OCI-M2 (cell line): ENCODE measurements at regions not wholly inside any gene's neighbourhood (a gene's known extent, or its start where the extent isn't known, plus 50 kb on each side); places are given as distances from the start of the nearest gene placed in this dataset.
"Not testable (repeated sequence)": the region's sequence is repeated elsewhere in the genome, so short reads cannot be mapped to it uniquely, and the experiment has no call there.

Experiments used
- DNase-seq: peaks from one replicate; lab custom pipeline; 2025; ENCODE audit not compliant: unreplicated experiment; lab: John Stamatoyannopoulos, UW

- no peak for DNase-seq
These were observed 171.1 kb downstream of the ZNF621 start for GRCh38 chr3:40695848-40696247.

- DNase-seq = not testable (repeated sequence)
These were observed 173.9 kb downstream of the ZNF621 start for GRCh38 chr3:40698611-40699010.

DNA sequence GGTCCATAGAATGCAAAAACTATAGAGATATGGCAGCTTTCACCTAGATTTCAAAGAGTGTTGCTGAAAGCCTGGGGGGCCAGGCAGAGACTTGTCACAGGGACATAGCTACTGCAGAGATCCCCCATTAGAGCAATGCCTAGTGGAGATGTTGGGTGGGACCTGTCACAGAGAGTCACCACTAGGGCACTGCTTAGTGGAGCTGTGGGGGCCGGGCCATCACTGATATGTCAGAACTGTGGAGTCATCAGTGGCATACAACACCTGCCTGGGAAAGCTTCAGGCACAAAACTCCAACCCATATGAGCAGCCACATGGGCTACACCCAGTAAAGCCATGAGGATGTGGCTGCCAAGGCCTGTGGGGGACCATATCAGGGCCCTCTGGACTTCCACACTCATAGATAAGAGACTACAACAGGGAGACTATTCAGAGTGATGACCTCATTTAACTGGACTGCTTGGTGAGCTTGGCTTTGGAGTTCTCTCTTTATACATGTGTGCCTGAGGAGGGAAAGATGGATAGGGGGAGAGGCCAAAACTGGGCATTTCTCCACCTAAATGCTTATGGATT, 176.3 kb downstream of the ZNF621 start:
- DNase-seq = no peak

GRCh38 chr3:40704224-40704623, 179.5 kb downstream of the ZNF621 start:
- DNase-seq = no peak

DNA sequence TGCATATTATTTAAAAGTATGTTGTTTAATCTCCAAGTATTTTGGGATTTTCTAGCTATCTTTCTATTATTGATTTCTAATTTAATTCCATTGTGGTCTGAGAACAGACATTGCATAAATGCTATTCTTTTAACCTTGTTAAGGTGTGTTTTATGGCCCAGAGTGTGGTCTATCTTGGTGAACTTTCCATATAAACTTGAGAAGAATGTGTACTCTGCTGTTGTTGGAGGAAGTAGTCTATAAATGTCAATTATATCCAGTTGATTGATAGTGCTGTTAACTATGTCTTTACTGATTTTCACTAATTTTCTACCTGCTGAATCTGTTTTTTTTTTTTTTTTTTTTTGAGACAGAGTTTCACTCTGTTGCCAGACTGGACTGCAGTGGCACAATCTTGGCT, 180.9 kb downstream of the ZNF621 start:
- DNase-seq = no peak

GRCh38 chr3:40713306-40713705, 188.5 kb downstream of the ZNF621 start:
- no peak for DNase-seq

DNA sequence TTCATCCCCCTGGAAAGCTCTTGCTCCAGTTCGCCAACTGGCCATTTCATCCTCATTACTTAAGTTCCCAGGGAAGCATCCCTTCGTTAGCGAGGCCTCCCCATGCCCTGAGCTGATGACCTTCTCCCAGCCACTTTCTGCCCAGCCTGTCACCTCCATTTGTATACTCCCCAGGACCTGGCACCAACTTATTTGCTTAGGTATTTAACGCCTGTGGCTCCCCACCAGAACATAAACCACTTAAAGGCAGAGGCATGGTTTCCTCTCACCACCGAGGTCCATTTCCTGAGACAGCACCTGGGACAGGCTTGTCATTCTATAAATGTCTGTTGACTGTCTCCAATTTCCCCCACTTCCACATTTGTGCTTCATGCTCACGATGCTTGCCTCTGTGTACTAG, 189.0 kb downstream of the ZNF621 start:
- DNase-seq = no peak

DNA sequence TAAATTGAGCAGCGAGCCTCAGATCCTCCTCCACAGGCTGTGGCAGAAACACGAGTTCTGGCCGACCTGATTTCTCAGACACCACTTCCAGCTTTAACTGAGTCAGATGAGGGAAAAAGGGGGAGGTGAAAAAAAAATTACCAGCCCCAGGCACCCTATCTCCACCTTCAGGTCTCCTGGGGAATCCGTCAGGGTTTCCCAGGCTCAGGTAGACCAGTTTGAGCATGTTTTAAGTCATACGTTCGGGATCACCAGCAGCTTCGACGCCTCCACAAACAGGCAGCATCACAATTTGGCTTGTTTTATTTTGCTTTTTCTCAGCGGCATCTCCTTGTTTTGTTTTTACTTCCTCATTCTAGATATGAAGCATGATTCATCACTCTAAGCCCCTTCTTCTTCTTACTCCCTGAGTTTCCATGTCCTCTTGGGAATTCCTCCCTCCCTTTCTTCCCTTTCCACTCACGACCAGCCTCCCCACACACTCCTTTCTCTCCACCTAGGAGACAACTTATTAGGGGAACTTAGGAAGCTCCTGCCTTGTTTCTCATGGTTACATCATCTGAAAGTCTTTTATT, 190.1 kb downstream of the ZNF621 start:
- DNase-seq = no peak

DNA sequence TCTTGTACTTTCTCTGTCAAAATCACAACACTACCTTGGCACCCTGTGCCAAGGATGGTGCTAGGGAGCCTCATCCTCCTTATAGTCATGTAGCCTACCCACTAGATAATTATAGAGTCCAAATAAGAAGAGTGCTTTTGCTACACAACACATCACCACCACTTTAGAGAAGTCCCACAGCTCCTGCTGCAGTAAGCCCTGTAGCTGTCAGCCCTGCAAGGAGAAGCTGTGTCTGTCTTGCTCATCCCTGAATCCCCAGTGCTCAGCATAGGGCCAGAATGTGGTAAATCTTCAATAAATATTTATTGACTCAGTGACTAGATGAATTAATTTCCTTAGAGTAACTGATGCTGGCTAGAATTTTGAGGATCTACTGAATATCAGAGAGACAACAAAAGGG, 190.8 kb downstream of the ZNF621 start:
- DNase-seq = no peak

DNA sequence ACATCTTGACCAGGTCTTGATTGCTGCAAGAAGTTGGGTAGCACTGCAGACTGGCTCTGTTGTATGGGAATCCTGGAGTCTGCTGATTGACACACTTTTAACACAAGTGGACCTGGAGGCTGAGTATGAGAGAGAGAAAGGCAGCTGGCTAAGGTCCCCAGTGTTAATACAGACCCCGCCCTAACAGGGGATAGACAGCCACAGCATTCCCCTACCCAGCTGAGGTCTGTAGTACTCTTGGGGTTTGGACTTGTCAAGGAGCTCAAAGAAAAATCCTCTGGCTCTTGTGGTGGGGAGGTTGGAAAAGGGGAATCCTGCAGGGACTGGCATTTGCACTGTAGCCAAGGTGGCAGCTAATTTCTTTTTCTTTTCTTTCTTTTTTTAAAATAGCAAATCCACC, 192.7 kb downstream of the ZNF621 start:
- no peak for DNase-seq

DNA sequence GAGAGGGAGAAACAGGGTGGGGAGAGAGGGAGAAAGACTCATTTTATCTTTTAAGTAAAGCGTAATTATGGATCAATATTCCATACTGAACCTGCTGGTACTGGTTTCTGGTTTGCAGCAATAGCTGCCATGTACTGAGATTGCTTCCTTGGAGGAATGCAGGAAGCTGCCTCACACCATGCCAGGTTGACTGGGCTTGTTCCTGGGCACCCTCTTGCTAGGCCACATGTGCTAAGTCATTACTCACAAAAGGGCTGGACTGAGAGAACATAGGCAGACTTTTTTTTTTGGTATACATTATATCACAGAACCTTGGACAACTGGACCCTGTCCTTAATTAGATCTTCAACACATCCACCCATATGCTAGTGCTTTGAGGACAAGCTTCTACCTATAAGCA, 193.4 kb downstream of the ZNF621 start:
- DNase-seq = no peak

GRCh38 chr3:40718681-40719080, 193.9 kb downstream of the ZNF621 start:
- DNase-seq = no peak

DNA sequence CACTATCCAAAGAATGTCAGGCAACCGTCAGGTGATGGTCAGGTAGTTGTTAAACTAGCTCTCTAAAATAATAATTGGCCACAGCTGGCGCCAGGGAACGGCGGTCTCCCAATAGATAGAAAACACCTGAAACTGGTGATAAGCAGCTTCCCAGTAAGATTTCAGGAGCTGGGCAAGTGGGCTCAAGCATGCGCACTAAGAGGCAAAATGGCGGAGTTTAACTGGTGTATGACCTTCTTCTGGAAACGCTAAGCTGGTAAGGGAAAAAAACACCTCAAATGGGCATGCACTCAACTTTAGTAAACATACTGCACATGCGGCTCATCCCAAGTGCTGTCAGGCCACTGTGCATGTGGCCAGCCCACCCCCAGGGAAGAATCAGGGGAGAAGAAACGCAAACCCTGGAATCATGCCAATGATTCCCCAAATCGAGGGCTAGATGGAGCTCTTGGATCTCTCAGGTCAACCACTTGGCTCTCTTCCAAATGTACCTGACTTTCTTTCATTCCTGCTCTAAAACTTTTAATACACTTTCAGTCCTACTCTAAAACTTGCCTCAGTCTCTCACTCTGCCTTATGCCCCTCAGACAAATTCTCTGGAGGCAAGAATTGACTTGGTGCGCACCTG, 195.0 kb downstream of the ZNF621 start:
- no peak for DNase-seq

GRCh38 chr3:40720341-40720740, 195.6 kb downstream of the ZNF621 start:
- no peak for DNase-seq

GRCh38 chr3:40720863-40721262, 196.1 kb downstream of the ZNF621 start:
- no peak for DNase-seq

GRCh38 chr3:40723083-40723660, 198.4 kb downstream of the ZNF621 start:
- no peak for DNase-seq

- DNase-seq = no peak
These were observed 200.3 kb downstream of the ZNF621 start for GRCh38 chr3:40725031-40725430.

DNA sequence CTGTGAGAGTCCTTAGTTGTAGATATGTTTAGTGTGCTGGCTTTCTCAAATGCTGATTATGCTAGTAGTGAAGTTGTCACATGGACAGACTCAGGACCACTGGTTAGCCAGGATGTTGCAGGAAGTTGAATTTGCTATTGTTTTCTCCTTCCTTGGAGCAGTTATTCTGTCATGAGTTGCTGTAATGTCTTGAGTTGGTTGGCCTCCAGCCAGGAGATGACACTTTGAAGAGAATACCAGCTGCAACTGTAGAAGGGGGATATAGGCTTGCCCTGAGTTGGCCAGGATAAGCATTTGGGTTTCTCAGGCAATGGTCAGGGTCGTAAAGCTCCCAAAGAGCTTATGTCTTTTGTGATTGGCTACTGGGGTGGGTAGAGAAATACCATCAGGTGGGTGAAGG, 206.7 kb downstream of the ZNF621 start:
- DNase-seq = no peak

DNA sequence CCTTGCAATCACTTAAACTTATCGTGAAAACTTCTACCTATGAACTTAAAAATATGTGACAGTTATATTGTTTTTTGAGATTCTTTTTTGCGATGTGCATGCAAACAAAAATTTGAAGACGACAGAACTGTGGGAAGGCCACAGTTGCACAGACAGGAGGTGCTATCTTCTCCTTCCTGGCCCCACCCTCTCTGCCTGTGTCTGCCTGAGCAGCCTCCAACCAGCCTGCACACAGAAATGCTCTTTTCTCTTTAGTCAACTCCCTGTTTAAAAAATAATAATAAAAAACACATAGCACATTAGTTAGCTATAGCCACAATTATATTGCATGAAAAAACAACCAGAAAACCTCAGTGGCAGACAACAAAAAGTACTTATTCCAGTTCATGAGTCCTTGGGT, 212.2 kb downstream of the ZNF621 start:
- no peak for DNase-seq

GRCh38 chr3:40737343-40737742, 212.6 kb downstream of the ZNF621 start:
- DNase-seq = no peak

DNA sequence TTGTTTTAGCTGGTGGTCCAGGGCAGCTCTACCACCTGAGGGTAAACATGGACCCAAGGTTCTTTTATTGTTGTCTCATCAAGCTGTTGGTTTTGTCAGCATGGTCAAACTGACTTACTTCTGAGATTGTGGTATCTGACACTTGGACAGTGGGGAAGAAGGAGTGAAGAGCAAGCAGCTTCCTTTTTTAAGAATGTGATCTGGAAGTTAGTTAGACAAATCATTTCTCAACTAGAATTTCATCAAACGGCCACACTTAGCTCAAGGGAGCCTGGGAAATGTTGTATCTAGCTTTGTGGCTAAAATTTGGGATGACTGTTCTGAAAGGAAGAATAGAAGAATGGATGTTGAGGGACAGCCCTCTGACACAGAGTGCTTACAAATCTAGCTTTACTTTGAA, 215.2 kb downstream of the ZNF621 start:
- no peak for DNase-seq

DNA sequence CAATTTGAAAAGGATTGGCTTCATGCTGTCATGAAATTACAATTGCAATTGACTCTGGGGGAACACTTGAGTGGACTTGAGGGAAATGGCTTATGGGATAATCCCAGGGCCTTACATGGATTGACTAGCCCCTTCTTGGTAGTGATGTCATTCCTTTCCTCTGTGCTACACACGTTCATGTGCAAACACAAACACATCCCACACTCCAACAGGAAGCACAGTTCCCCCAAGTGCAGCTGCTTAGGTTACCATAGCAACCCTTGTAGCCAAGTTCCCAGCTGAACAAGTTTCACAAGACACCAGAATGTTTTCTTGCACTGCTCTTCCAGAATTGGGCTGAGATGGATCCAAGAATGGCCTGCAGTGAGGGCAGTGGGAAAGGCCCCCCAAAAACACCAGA, 217.0 kb downstream of the ZNF621 start:
- DNase-seq = no peak
